ENCODE measurements at regions not wholly inside any gene's neighbourhood (a gene's known extent, or its start where the extent isn't known, plus 50 kb on each side); places are given as distances from the start of the nearest gene placed in this dataset.

DNA sequence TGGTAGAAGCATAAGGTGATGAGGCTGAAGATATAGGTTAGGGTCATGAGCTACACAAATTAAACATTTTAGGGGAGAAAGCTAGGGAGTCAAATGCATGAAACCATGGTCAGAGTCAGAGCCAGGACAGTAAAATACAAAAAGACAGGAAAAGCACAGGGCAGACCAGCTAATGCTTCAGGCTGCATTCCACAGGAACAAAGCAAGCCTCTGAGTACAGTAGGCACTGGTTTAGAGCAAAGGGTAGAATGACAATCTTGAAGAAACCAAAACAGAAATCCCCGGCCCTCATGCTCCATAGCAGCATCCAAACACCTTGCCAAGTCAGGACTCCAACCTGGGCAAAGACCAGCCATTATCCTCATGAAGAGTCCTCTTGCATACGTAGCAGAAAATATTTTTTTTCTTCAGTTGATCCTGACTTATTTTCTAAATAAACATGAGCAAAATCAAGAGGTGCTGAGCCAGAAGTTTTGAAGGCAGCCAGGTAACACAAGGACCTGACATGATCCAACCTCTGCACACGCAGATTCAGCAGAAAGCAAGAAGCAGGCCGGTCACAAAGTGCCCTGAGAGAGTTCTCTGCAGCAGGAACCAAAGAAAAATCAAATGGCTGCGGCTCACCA lies 273.1 kb downstream of the TTLL7 start:
- DNase-seq (ENCODE audit: low spot score), result no peak
- Histone ChIP-seq H3K27ac (ENCODE audit: low read depth, low read length, poor library complexity, severe bottlenecking) (no peak overlapping the region), H3K9me3 (ENCODE audit: low read depth, low read length, poor library complexity, severe bottlenecking) (no peaks in the 10 kb centered on the region), H3K4me1 (ENCODE audit: insufficient read depth, low read length, poor library complexity, severe bottlenecking) (no peaks in the 10 kb centered on the region), H3K4me3 (ENCODE audit: low read depth, low read length, poor library complexity, severe bottlenecking) (no peak overlapping the region), H3K36me3 (ENCODE audit: insufficient read depth, low read length, poor library complexity, severe bottlenecking) (no peaks in the 10 kb centered on the region), H3K27me3 (replicated peaks; ENCODE audit: insufficient read depth, low read depth, low read length, poor library complexity) (no peaks in the 10 kb centered on the region)
- BruUV-seq (replicated peaks), result no TSS peak
- intact Hi-C loops (cut with micrococcal nuclease; ENCODE audit: unreplicated experiment), result no loop called here
- ChIA-PET POLR2A (ENCODE audit: low non-redundant PET) (no interaction called here), CTCF (no interaction called here)
- TF ChIP-seq EZH2 (IDR thresholded peaks at IDR 0.05; ENCODE audit: borderline replicate concordance, low read depth, low read length, poor library complexity, severe bottlenecking), result no peak
- TF ChIP-seq, protein P1, sequence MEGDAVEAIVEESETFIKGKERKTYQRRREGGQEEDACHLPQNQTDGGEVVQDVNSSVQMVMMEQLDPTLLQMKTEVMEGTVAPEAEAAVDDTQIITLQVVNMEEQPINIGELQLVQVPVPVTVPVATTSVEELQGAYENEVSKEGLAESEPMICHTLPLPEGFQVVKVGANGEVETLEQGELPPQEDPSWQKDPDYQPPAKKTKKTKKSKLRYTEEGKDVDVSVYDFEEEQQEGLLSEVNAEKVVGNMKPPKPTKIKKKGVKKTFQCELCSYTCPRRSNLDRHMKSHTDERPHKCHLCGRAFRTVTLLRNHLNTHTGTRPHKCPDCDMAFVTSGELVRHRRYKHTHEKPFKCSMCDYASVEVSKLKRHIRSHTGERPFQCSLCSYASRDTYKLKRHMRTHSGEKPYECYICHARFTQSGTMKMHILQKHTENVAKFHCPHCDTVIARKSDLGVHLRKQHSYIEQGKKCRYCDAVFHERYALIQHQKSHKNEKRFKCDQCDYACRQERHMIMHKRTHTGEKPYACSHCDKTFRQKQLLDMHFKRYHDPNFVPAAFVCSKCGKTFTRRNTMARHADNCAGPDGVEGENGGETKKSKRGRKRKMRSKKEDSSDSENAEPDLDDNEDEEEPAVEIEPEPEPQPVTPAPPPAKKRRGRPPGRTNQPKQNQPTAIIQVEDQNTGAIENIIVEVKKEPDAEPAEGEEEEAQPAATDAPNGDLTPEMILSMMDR (conservative IDR thresholded peaks at IDR 0.05; ENCODE audit: low read depth, low read length), result no peak

DNA sequence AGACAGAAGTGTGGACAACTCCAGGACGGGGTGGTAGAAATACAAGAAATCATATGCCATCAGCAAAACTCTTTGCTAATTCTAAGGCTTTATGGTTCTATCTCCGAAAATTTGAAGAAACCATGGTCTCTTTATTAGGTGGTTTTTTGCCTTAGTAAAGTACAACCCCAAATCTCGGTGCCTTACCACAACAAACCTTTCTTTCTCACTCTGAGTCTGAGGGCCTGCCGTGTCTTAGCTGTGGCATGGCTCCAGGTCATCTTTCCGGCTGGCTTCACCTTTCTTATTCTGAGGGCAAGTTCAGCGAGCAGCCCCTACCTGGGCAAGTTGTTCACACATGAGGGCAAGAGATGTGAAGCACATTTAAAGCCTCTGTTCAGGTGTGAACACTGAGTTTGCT lies 280.6 kb downstream of the TTLL7 start:
- no peak for TF ChIP-seq EZH2 (IDR thresholded peaks at IDR 0.05; ENCODE audit: borderline replicate concordance, low read depth, low read length, poor library complexity, severe bottlenecking)
- TF ChIP-seq, protein P1 (conservative IDR thresholded peaks at IDR 0.05; ENCODE audit: low read depth, low read length), result no peak
- intact Hi-C loops (cut with micrococcal nuclease; ENCODE audit: unreplicated experiment), result no loop called here
- DNase-seq (ENCODE audit: low spot score), result no peak
- POLR2A ChIA-PET (ENCODE audit: low non-redundant PET), result no interaction called here
- BruUV-seq (replicated peaks), result no TSS peak
- Histone ChIP-seq H3K27ac (ENCODE audit: low read depth, low read length, poor library complexity, severe bottlenecking) (no peak overlapping the region), H3K27me3 (replicated peaks; ENCODE audit: insufficient read depth, low read depth, low read length, poor library complexity) (no peaks in the 10 kb centered on the region), H3K4me3 (ENCODE audit: low read depth, low read length, poor library complexity, severe bottlenecking) (no peak overlapping the region), H3K4me1 (ENCODE audit: insufficient read depth, low read length, poor library complexity, severe bottlenecking) (no peaks in the 10 kb centered on the region), H3K36me3 (ENCODE audit: insufficient read depth, low read length, poor library complexity, severe bottlenecking) (no peaks in the 10 kb centered on the region), H3K9me3 (ENCODE audit: low read depth, low read length, poor library complexity, severe bottlenecking) (no peaks in the 10 kb centered on the region)
- CTCF ChIA-PET, result no interaction called here

DNA sequence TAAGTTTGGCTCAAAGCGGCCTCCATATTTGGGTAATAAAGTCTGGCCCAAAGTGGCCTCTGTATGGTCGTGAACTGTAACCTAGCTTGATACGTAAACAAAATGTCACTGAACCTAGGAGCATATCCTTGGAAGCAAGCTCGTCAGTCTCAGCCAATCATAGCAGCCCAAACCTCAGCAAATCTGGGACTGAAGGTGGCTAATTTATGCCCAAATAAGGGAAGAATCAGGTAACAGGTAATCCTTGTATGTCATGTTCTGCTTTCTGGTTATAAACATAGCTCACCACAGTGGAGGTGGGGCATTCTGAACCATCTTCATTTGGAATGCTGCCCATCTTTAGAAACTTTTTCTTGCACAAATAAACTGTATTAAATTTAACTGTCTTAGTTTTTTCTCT lies 281.1 kb downstream of the TTLL7 start:
- no peaks in the 10 kb centered on the region for H3K36me3 ChIP-seq (ENCODE audit: insufficient read depth, low read length, poor library complexity, severe bottlenecking)
- H3K4me3 ChIP-seq (ENCODE audit: low read depth, low read length, poor library complexity, severe bottlenecking), result no peak overlapping the region
- H3K9me3 ChIP-seq (ENCODE audit: low read depth, low read length, poor library complexity, severe bottlenecking), result no peaks in the 10 kb centered on the region
- intact Hi-C loops (cut with micrococcal nuclease; ENCODE audit: unreplicated experiment), result no loop called here
- CTCF ChIA-PET, result no interaction called here
- no TSS peak for BruUV-seq (replicated peaks)
- POLR2A ChIA-PET (ENCODE audit: low non-redundant PET), result no interaction called here
- no peaks in the 10 kb centered on the region for H3K27me3 ChIP-seq (replicated peaks; ENCODE audit: insufficient read depth, low read depth, low read length, poor library complexity)
- DNase-seq (ENCODE audit: low spot score), result no peak
- no peak overlapping the region for H3K27ac ChIP-seq (ENCODE audit: low read depth, low read length, poor library complexity, severe bottlenecking)
- TF ChIP-seq EZH2 (IDR thresholded peaks at IDR 0.05; ENCODE audit: borderline replicate concordance, low read depth, low read length, poor library complexity, severe bottlenecking), result no peak
- TF ChIP-seq, protein P1 (conservative IDR thresholded peaks at IDR 0.05; ENCODE audit: low read depth, low read length), result no peak
- no peaks in the 10 kb centered on the region for H3K4me1 ChIP-seq (ENCODE audit: insufficient read depth, low read length, poor library complexity, severe bottlenecking)

All from A673 (cell line).